MM.1S (cell line): ENCODE measurements at regions not wholly inside any gene's neighbourhood (a gene's known extent, or its start where the extent isn't known, plus 50 kb on each side); places are given as distances from the start of the nearest gene placed in this dataset.

Experiments used
- EZH2phosphoT487 ChIP-seq: fragments of 300-600 bp; sonication (generic); IDR thresholded peaks from 2 replicates; pipeline ENCODE4 v1.6.1; 2018; ENCODE audit warnings: antibody characterized with exemption, low read length
- TF ChIP-seq, protein P1 (sequence below): fragments of 300-600 bp; sonication (generic); IDR thresholded peaks from 2 replicates; pipeline ENCODE4 v1.5.1; 2016; ENCODE audit warnings: antibody characterized with exemption, low read length, mixed read lengths

DNA sequence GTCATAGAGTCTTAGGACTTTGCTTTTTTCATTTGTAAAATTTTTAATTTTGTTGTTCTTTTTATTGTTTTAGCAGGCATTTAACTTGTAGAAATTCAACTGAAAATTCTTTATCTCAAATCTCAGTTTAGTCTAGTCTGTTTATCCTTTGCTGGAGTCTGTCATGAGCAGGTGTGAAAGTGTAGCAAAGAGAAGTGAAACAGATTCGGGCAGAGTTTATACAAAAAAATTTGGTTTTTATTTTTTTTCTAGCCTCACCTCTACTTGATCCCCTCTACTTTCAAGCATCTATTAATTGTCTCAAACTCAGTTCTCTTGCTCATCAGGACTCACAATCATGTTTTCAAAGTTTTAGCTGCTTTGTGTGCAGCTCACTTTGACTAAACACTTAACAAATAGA lies 655.2 kb downstream of the HDGFL1 start:
- TF ChIP-seq EZH2phosphoT487: no peak
- TF ChIP-seq, protein P1, sequence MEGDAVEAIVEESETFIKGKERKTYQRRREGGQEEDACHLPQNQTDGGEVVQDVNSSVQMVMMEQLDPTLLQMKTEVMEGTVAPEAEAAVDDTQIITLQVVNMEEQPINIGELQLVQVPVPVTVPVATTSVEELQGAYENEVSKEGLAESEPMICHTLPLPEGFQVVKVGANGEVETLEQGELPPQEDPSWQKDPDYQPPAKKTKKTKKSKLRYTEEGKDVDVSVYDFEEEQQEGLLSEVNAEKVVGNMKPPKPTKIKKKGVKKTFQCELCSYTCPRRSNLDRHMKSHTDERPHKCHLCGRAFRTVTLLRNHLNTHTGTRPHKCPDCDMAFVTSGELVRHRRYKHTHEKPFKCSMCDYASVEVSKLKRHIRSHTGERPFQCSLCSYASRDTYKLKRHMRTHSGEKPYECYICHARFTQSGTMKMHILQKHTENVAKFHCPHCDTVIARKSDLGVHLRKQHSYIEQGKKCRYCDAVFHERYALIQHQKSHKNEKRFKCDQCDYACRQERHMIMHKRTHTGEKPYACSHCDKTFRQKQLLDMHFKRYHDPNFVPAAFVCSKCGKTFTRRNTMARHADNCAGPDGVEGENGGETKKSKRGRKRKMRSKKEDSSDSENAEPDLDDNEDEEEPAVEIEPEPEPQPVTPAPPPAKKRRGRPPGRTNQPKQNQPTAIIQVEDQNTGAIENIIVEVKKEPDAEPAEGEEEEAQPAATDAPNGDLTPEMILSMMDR: no peak
